ENCODE measurements at regions not wholly inside any gene's neighbourhood (a gene's known extent, or its start where the extent isn't known, plus 50 kb on each side); places are given as distances from the start of the nearest gene placed in this dataset.

DNA sequence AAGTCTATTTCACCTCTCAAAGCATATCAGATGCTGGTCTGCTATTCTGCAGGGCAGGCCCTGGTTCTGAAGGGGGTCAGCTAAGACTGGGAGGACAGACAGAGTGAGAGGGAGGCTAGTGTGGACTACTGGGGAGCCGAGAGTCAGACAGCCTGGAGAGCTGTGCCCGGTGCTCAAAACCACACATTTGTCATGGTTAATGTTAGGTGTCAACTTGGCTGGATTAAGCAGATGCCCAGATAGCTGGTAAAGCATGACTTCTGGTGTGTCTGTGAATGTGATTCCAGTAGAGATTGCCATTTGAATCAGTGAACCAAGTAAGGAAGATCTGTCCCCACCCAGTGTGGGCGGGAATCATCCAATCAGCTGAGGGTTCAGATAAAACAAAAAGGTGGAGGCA, 102.6 kb downstream of the SNX19 start:
- no peak for TF ChIP-seq POLR2A (IDR thresholded peaks at IDR 0.05)
- TF ChIP-seq, protein P1, sequence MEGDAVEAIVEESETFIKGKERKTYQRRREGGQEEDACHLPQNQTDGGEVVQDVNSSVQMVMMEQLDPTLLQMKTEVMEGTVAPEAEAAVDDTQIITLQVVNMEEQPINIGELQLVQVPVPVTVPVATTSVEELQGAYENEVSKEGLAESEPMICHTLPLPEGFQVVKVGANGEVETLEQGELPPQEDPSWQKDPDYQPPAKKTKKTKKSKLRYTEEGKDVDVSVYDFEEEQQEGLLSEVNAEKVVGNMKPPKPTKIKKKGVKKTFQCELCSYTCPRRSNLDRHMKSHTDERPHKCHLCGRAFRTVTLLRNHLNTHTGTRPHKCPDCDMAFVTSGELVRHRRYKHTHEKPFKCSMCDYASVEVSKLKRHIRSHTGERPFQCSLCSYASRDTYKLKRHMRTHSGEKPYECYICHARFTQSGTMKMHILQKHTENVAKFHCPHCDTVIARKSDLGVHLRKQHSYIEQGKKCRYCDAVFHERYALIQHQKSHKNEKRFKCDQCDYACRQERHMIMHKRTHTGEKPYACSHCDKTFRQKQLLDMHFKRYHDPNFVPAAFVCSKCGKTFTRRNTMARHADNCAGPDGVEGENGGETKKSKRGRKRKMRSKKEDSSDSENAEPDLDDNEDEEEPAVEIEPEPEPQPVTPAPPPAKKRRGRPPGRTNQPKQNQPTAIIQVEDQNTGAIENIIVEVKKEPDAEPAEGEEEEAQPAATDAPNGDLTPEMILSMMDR (IDR thresholded peaks at IDR 0.05) = no peak

Measured in uterus (tissue), 2 donors.